WTC11 (cell line): ENCODE measurements at regions not wholly inside any gene's neighbourhood (a gene's known extent, or its start where the extent isn't known, plus 50 kb on each side); places are given as distances from the start of the nearest gene placed in this dataset.

Experiments used
- ATAC-seq: fragments of 200-7000 bp; cut with Tn5 transposase; 2 replicates; pipeline ENCODE4 v1.10.0; 2021; ENCODE audit warnings: mild to moderate bottlenecking, moderate library complexity
- CTCF ChIA-PET: fragments of 300-600 bp; sonication (Branson Sonifier 250); formaldehyde crosslinking; loops from one replicate; lab custom pipeline; 2021; ENCODE audit warnings: antibody characterized with exemption; lab: Charles Lee
- POLR2A ChIA-PET: fragments of 350-600 bp; sonication (Branson Sonifier 250); formaldehyde crosslinking; loops from one replicate; lab custom pipeline; 2021; ENCODE audit warnings: antibody characterized with exemption; lab: Charles Lee
- DNase-seq: peaks from one replicate; pipeline ENCODE4 v3.0.0; 2021; ENCODE audit warnings: low spot score
- H3K27ac Mint-ChIP-seq: 2 replicates; pipeline ENCODE4 v1.8.0; 2021; ENCODE audit warnings: mixed read lengths
- H3K27me3 Mint-ChIP-seq: 2 replicates; pipeline ENCODE4 v1.8.0; 2021; ENCODE audit warnings: low read depth, mild to moderate bottlenecking, moderate library complexity, mixed read lengths
- H3K36me3 Mint-ChIP-seq: 2 replicates; pipeline ENCODE4 v1.8.0; 2021; ENCODE audit warnings: mixed read lengths
- H3K4me1 Mint-ChIP-seq: 2 replicates; pipeline ENCODE4 v1.8.0; 2022; ENCODE audit warnings: mixed read lengths
- H3K4me3 Mint-ChIP-seq: 2 replicates; pipeline ENCODE4 v1.8.0; 2021; ENCODE audit warnings: mild to moderate bottlenecking, moderate library complexity, mixed read lengths
- H3K9me3 Mint-ChIP-seq: 2 replicates; pipeline ENCODE4 v1.8.0; 2021; ENCODE audit warnings: mixed read lengths
- ARID4B ChIP-seq: sonication (generic); formaldehyde crosslinking; IDR thresholded peaks from 2 replicates; pipeline ENCODE4 v1.8.0; 2023; ENCODE audit warnings: missing genetic modification reagents, mild to moderate bottlenecking, borderline replicate concordance
- CBFB ChIP-seq: sonication (generic); formaldehyde crosslinking; IDR thresholded peaks from 2 replicates; pipeline ENCODE4 v1.8.1; 2022; ENCODE audit warnings: mild to moderate bottlenecking, low read depth, missing genetic modification reagents
- CREB1 ChIP-seq: sonication (generic); formaldehyde crosslinking; IDR thresholded peaks from 2 replicates; pipeline ENCODE4 v1.8.0; 2023; ENCODE audit warnings: mild to moderate bottlenecking, missing genetic modification reagents
- E2F5 ChIP-seq: sonication (generic); formaldehyde crosslinking; IDR thresholded peaks from 2 replicates; pipeline ENCODE4 v1.8.1; 2022; ENCODE audit warnings: mild to moderate bottlenecking, moderate library complexity, missing genetic modification reagents
- GABPB1 ChIP-seq: sonication (generic); formaldehyde crosslinking; IDR thresholded peaks from 2 replicates; pipeline ENCODE4 v1.8.1; 2023; ENCODE audit warnings: mild to moderate bottlenecking, missing genetic modification reagents
- GTF2I ChIP-seq: fragments of 250-450 bp; sonication (Bioruptor Pico); conservative IDR thresholded peaks from 2 replicates; pipeline ENCODE4 v1.4.0; 2021; ENCODE audit warnings: mild to moderate bottlenecking
- HMGA2 ChIP-seq: fragments of 250-450 bp; sonication (Bioruptor Pico); IDR thresholded peaks from 2 replicates; pipeline ENCODE4 v1.4.0; 2021; ENCODE audit warnings: mild to moderate bottlenecking, moderate library complexity
- IRF2 ChIP-seq: sonication (generic); formaldehyde crosslinking; IDR thresholded peaks from 2 replicates; pipeline ENCODE4 v1.8.0; 2022; ENCODE audit warnings: low read depth, missing genetic modification reagents, borderline replicate concordance
- JAZF1 ChIP-seq: fragments of 250-450 bp; sonication (Bioruptor Pico); IDR thresholded peaks from 2 replicates; pipeline ENCODE4 v1.9.0; 2021; ENCODE audit warnings: moderate library complexity, mild to moderate bottlenecking, inconsistent platforms
- MLX ChIP-seq: sonication (generic); formaldehyde crosslinking; IDR thresholded peaks from 2 replicates; pipeline ENCODE4 v1.8.1; 2023; ENCODE audit warnings: mild to moderate bottlenecking, missing genetic modification reagents, moderate library complexity
- NR1H2 ChIP-seq: sonication (generic); formaldehyde crosslinking; IDR thresholded peaks from 2 replicates; pipeline ENCODE4 v1.9.0; 2021; ENCODE audit warnings: mild to moderate bottlenecking, moderate library complexity, missing genetic modification reagents
- NR2C2 ChIP-seq: sonication (generic); formaldehyde crosslinking; IDR thresholded peaks from 2 replicates; pipeline ENCODE4 v1.8.0; 2022; ENCODE audit warnings: mild to moderate bottlenecking, missing genetic modification reagents
- NR3C1 ChIP-seq: sonication (generic); formaldehyde crosslinking; conservative IDR thresholded peaks from 2 replicates; pipeline ENCODE4 v1.8.1; 2023; ENCODE audit warnings: low read depth, mild to moderate bottlenecking, missing genetic modification reagents
- PRRX2 ChIP-seq: fragments of 250-450 bp; sonication (Bioruptor Pico); IDR thresholded peaks from 2 replicates; pipeline ENCODE4 v1.8.0; 2021; ENCODE audit warnings: mild to moderate bottlenecking
- SMAD3 ChIP-seq: sonication (generic); formaldehyde crosslinking; IDR thresholded peaks from 2 replicates; pipeline ENCODE4 v1.8.0; 2022; ENCODE audit warnings: missing genetic modification reagents, mild to moderate bottlenecking, borderline replicate concordance
- SMAD4 ChIP-seq: sonication (generic); formaldehyde crosslinking; IDR thresholded peaks from 2 replicates; pipeline ENCODE4 v1.8.0; 2022; ENCODE audit warnings: mild to moderate bottlenecking, missing genetic modification reagents
- SOX15 ChIP-seq: fragments of 250-450 bp; sonication (Bioruptor Pico); IDR thresholded peaks from 2 replicates; pipeline ENCODE4 v1.9.0; 2021; ENCODE audit warnings: mild to moderate bottlenecking
- SP1 ChIP-seq: sonication (generic); formaldehyde crosslinking; conservative IDR thresholded peaks from 2 replicates; pipeline ENCODE4 v1.8.1; 2022; ENCODE audit warnings: missing genetic modification reagents
- ZNF121 ChIP-seq: sonication (generic); formaldehyde crosslinking; IDR thresholded peaks from 2 replicates; pipeline ENCODE4 v1.8.0; 2023; ENCODE audit warnings: missing genetic modification reagents
- ZNF138 ChIP-seq: sonication (generic); formaldehyde crosslinking; conservative IDR thresholded peaks from 2 replicates; pipeline ENCODE4 v1.8.1; 2022; ENCODE audit warnings: mild to moderate bottlenecking, moderate library complexity, missing genetic modification reagents
- ZNF232 ChIP-seq: sonication (generic); formaldehyde crosslinking; IDR thresholded peaks from 2 replicates; pipeline ENCODE4 v1.8.0; 2022; ENCODE audit warnings: mild to moderate bottlenecking, missing genetic modification reagents
- ZNF532 ChIP-seq: fragments of 250-450 bp; sonication (Bioruptor Pico); IDR thresholded peaks from 2 replicates; pipeline ENCODE4 v1.9.0; 2021; ENCODE audit warnings: mild to moderate bottlenecking, borderline replicate concordance
- TF ChIP-seq, protein P1 (sequence below): fragments of 250-450 bp; sonication (Bioruptor Pico); IDR thresholded peaks from 2 replicates; pipeline ENCODE4 v1.8.0; 2021; ENCODE audit warnings: mild to moderate bottlenecking
- TF ChIP-seq, protein P2 (sequence below): sonication (generic); formaldehyde crosslinking; IDR thresholded peaks from 2 replicates; pipeline ENCODE4 v1.8.1; 2023; ENCODE audit warnings: mild to moderate bottlenecking, missing genetic modification reagents

DNA sequence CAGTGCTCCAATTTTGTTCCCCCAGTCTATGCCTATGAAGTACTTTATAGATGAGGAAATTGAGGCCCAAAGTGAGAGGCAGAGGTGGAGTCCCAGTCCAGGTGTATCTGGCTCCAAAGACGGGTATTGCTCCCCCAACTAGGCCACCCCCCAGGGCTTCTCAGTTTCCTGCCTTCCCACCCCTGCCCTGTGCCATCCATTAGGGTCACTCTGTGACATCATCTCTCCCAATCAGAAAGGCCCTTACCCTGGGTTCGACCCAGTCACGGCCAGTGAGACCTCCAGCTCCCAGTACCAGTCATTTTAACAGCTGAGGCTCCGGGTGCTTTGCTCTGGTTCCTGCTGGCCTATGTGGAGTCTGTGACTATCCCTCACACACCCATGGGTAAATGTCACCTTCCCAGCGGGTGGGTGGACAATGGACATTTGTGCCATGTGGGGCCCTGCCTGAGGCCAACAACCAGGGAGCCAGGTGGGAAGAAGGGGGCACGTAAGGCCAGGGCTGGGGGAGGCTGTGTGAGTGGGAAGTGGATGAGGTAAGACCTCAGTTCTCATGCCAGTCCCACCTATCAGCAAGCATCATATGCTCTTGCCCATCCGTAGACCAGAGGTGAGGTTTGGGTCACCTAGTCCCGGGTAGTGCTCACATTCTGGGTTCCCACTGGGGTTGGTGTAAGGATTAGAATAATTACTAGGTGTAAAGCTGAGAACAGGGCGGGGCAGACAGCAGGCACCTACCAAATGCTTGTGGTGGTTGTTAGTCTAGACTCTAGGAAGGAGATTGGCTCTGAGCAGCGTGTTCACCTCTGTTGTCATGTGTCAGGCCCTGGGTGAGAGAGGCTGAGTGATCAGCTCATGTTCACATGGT is 685.9 kb downstream of the MATN1 start:
- no peak for TF ChIP-seq SOX15 (CRISPR knock-in tag)
- TF ChIP-seq JAZF1 (CRISPR knock-in tag): no peak
- TF ChIP-seq NR3C1 (CRISPR knock-in tag): no peak
- TF ChIP-seq ZNF121: no peak
- TF ChIP-seq ZNF138 (CRISPR knock-in tag): no peak
- TF ChIP-seq GABPB1 (CRISPR knock-in tag): no peak
- no peak for TF ChIP-seq ARID4B
- H3K27me3 Mint-ChIP-seq: peaks cover 3% of the 10 kb centered on the region
- H3K4me3 Mint-ChIP-seq: no peak overlapping the region
- H3K9me3 Mint-ChIP-seq: peaks cover 14% of the 10 kb centered on the region
- H3K4me1 Mint-ChIP-seq: peaks cover 8% of the 10 kb centered on the region; the same call in 1 of the 2 replicates
- no peak for DNase-seq
- H3K36me3 Mint-ChIP-seq: peaks cover 7% of the 10 kb centered on the region
- no peak overlapping the region for H3K27ac Mint-ChIP-seq
- no peak for ATAC-seq
- ChIA-PET POLR2A (no interaction called here), CTCF (no interaction called here)

- peaks cover 20% of the 10 kb centered on the region for H3K9me3 Mint-ChIP-seq
- peaks cover 12% of the 10 kb centered on the region for H3K36me3 Mint-ChIP-seq
- peaks cover 8% of the 10 kb centered on the region; the same call in 1 of the 2 replicates for H3K4me1 Mint-ChIP-seq
- no peak for DNase-seq
- H3K27me3 Mint-ChIP-seq: peaks cover 3% of the 10 kb centered on the region
- H3K4me3 Mint-ChIP-seq: no peak overlapping the region
- no peak for ATAC-seq
- ChIA-PET POLR2A (no interaction called here), CTCF (no interaction called here)
- no peak overlapping the region for H3K27ac Mint-ChIP-seq
- TF ChIP-seq PRRX2 (CRISPR knock-in tag) (no peak), SMAD3 (CRISPR knock-in tag) (no peak), IRF2 (CRISPR knock-in tag) (no peak), CBFB (CRISPR knock-in tag) (no peak), NR1H2 (no peak), MLX (CRISPR knock-in tag) (no peak), SP1 (CRISPR knock-in tag) (no peak), HMGA2 (no peak), GTF2I (CRISPR knock-in tag) (no peak), SMAD4 (CRISPR knock-in tag) (no peak), ZNF532 (CRISPR knock-in tag) (no peak), CREB1 (CRISPR knock-in tag) (no peak), ZNF232 (CRISPR knock-in tag) (no peak), E2F5 (CRISPR knock-in tag) (no peak), NR2C2 (CRISPR knock-in tag) (no peak)
- TF ChIP-seq, protein P1, sequence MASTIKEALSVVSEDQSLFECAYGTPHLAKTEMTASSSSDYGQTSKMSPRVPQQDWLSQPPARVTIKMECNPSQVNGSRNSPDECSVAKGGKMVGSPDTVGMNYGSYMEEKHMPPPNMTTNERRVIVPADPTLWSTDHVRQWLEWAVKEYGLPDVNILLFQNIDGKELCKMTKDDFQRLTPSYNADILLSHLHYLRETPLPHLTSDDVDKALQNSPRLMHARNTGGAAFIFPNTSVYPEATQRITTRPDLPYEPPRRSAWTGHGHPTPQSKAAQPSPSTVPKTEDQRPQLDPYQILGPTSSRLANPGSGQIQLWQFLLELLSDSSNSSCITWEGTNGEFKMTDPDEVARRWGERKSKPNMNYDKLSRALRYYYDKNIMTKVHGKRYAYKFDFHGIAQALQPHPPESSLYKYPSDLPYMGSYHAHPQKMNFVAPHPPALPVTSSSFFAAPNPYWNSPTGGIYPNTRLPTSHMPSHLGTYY (CRISPR knock-in tag): no peak
- TF ChIP-seq, protein P2, sequence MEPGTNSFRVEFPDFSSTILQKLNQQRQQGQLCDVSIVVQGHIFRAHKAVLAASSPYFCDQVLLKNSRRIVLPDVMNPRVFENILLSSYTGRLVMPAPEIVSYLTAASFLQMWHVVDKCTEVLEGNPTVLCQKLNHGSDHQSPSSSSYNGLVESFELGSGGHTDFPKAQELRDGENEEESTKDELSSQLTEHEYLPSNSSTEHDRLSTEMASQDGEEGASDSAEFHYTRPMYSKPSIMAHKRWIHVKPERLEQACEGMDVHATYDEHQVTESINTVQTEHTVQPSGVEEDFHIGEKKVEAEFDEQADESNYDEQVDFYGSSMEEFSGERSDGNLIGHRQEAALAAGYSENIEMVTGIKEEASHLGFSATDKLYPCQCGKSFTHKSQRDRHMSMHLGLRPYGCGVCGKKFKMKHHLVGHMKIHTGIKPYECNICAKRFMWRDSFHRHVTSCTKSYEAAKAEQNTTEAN (CRISPR knock-in tag): no peak
These were observed 686.7 kb downstream of the MATN1 start for GRCh38 chr1:30036666-30037065.
